H1 (cell line): ENCODE measurements at regions not wholly inside any gene's neighbourhood (a gene's known extent, or its start where the extent isn't known, plus 50 kb on each side); places are given as distances from the start of the nearest gene placed in this dataset.

Experiments used
- ASH2L ChIP-seq: fragments of 200-600, 300-600 bp; sonication (generic); IDR thresholded peaks from one replicate; pipeline ENCODE4 v1.7.1; 2017; ENCODE audit warnings: low read length
- BRCA1 ChIP-seq: IDR thresholded peaks from 2 replicates; pipeline ENCODE4 v1.6.1; 2012; ENCODE audit warnings: low read depth, low read length, improper control_type of control experiment
- CBX8 ChIP-seq: fragments of 300-800, 300-1000 bp; sonication (generic); IDR thresholded peaks from 2 replicates; pipeline ENCODE4 v1.7.1; 2016; ENCODE audit warnings: low read depth, low read length, borderline replicate concordance
- CEBPB ChIP-seq: IDR thresholded peaks from 2 replicates; pipeline ENCODE4 v1.6.1; 2012; ENCODE audit warnings: low read depth, low read length
- CHD7 ChIP-seq: fragments of 300-600 bp; sonication (generic); IDR thresholded peaks from 2 replicates; pipeline ENCODE4 v1.7.1; 2012; ENCODE audit warnings: low read length, moderate library complexity, mild to moderate bottlenecking, inconsistent platforms; ENCODE audit not compliant: insufficient replicate concordance
- HDAC2 ChIP-seq, 2 experiments: fragments of 300-600 bp in 1 of 2; sonication (generic) in 1 of 2; IDR thresholded peaks; 2 replicates each; pipeline ENCODE4 v1.6.1; 2011 to 2012; ENCODE audit warnings: low read depth in 2 of 2, low read length in 2 of 2, mild to moderate bottlenecking in 2 of 2, moderate library complexity in 2 of 2, borderline replicate concordance in 1 of 2, inconsistent platforms in 1 of 2
- RFX5 ChIP-seq: IDR thresholded peaks from 2 replicates; pipeline ENCODE4 v1.6.1; 2011; ENCODE audit warnings: low read depth, low read length, improper control_type of control experiment, borderline replicate concordance

DNA sequence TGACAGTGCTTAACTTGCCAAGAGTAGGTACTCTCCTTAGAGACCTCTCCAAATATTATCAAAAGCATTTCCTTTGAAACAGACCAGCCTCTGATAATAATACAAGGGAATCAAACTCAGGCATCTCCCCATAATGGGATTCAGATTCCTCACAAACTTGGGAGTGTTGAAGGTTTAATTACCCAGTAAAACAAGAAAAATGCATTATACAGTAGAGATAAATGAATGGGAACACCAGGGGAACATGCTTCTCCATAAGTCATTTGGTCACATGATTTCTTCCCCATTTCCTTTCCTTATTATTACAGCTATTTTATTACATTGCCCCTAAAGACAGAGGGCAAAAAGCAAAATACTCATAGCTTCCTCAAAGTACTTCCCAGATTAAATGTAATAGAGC lies 325.0 kb upstream of the CDIN1 start (continued):
- no peak for TF ChIP-seq CHD7
- TF ChIP-seq ASH2L = no peak
- no peak for TF ChIP-seq HDAC2 (IDR thresholded peaks at IDR 0.05; ENCODE audit: borderline replicate concordance in 1 of 2, low read depth in 2 of 2, low read length in 2 of 2)
- no peak for TF ChIP-seq CBX8
- TF ChIP-seq CEBPB = no peak
- TF ChIP-seq RFX5 = no peak
- no peak for TF ChIP-seq BRCA1
- TF ChIP-seq, all 59 proteins: peak for 0
